ENCODE measurements at regions not wholly inside any gene's neighbourhood (a gene's known extent, or its start where the extent isn't known, plus 50 kb on each side); places are given as distances from the start of the nearest gene placed in this dataset.

GRCh38 chr6:50135968-50136367, 86.2 kb upstream of the DEFB112 start:
- H3K27me3 Mint-ChIP-seq (ENCODE audit: insufficient read depth, unreplicated experiment): no peaks in the 10 kb centered on the region
- BruUV-seq (replicated peaks): no TSS peak
- TF ChIP-seq, protein P1, sequence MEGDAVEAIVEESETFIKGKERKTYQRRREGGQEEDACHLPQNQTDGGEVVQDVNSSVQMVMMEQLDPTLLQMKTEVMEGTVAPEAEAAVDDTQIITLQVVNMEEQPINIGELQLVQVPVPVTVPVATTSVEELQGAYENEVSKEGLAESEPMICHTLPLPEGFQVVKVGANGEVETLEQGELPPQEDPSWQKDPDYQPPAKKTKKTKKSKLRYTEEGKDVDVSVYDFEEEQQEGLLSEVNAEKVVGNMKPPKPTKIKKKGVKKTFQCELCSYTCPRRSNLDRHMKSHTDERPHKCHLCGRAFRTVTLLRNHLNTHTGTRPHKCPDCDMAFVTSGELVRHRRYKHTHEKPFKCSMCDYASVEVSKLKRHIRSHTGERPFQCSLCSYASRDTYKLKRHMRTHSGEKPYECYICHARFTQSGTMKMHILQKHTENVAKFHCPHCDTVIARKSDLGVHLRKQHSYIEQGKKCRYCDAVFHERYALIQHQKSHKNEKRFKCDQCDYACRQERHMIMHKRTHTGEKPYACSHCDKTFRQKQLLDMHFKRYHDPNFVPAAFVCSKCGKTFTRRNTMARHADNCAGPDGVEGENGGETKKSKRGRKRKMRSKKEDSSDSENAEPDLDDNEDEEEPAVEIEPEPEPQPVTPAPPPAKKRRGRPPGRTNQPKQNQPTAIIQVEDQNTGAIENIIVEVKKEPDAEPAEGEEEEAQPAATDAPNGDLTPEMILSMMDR (IDR thresholded peaks at IDR 0.05; ENCODE audit: insufficient read depth in 1 of 2, low read depth in 1 of 2, low read length in 1 of 2, severe bottlenecking in 1 of 2, unreplicated experiment in 1 of 2): no peak
- POLR2A ChIA-PET: no interaction called here
- Histone ChIP-seq H3K27me3 (replicated peaks; ENCODE audit: control insufficient read depth, insufficient read depth, low read length) (no peaks in the 10 kb centered on the region), H3K36me3 (ENCODE audit: control insufficient read depth, insufficient read depth, low read length) (no peaks in the 10 kb centered on the region), H3K4me3 (ENCODE audit: low read depth, low read length) (no peak overlapping the region), H3K9me3 (no peaks in the 10 kb centered on the region), H3K4me1 (no peaks in the 10 kb centered on the region)
- peaks cover 6% of the 10 kb centered on the region for H3K4me1 Mint-ChIP-seq (ENCODE audit: low read depth, unreplicated experiment)
- no peak for DNase-seq
- intact Hi-C loops (cut with micrococcal nuclease; ENCODE audit: unreplicated experiment): no loop called here
- no peaks in the 10 kb centered on the region for H3K9me3 Mint-ChIP-seq (ENCODE audit: unreplicated experiment)
- H3K36me3 Mint-ChIP-seq (ENCODE audit: insufficient read depth, unreplicated experiment): no peaks in the 10 kb centered on the region
- H3K27ac Mint-ChIP-seq (ENCODE audit: unreplicated experiment): no peak overlapping the region
- H3K4me3 Mint-ChIP-seq (ENCODE audit: unreplicated experiment): no peak overlapping the region
- CTCF ChIA-PET: no interaction called here

GRCh38 chr6:50141100-50141499, 91.4 kb upstream of the DEFB112 start:
- Mint-ChIP-seq H3K27ac (ENCODE audit: unreplicated experiment) (no peak overlapping the region), H3K36me3 (ENCODE audit: insufficient read depth, unreplicated experiment) (no peaks in the 10 kb centered on the region), H3K4me3 (ENCODE audit: unreplicated experiment) (no peak overlapping the region), H3K9me3 (ENCODE audit: unreplicated experiment) (no peaks in the 10 kb centered on the region), H3K27me3 (ENCODE audit: insufficient read depth, unreplicated experiment) (no peaks in the 10 kb centered on the region), H3K4me1 (ENCODE audit: low read depth, unreplicated experiment) (no peaks in the 10 kb centered on the region)
- DNase-seq: no peak
- ChIA-PET POLR2A (no interaction called here), CTCF (no interaction called here)
- Histone ChIP-seq H3K4me1 (no peaks in the 10 kb centered on the region), H3K36me3 (ENCODE audit: control insufficient read depth, insufficient read depth, low read length) (no peaks in the 10 kb centered on the region), H3K4me3 (ENCODE audit: low read depth, low read length) (no peak overlapping the region), H3K27me3 (replicated peaks; ENCODE audit: control insufficient read depth, insufficient read depth, low read length) (no peaks in the 10 kb centered on the region), H3K9me3 (no peaks in the 10 kb centered on the region)
- TF ChIP-seq, protein P1 (IDR thresholded peaks at IDR 0.05; ENCODE audit: insufficient read depth in 1 of 2, low read depth in 1 of 2, low read length in 1 of 2, severe bottlenecking in 1 of 2, unreplicated experiment in 1 of 2): no peak
- BruUV-seq (replicated peaks): no TSS peak
- intact Hi-C loops (cut with micrococcal nuclease; ENCODE audit: unreplicated experiment): no loop called here

DNA sequence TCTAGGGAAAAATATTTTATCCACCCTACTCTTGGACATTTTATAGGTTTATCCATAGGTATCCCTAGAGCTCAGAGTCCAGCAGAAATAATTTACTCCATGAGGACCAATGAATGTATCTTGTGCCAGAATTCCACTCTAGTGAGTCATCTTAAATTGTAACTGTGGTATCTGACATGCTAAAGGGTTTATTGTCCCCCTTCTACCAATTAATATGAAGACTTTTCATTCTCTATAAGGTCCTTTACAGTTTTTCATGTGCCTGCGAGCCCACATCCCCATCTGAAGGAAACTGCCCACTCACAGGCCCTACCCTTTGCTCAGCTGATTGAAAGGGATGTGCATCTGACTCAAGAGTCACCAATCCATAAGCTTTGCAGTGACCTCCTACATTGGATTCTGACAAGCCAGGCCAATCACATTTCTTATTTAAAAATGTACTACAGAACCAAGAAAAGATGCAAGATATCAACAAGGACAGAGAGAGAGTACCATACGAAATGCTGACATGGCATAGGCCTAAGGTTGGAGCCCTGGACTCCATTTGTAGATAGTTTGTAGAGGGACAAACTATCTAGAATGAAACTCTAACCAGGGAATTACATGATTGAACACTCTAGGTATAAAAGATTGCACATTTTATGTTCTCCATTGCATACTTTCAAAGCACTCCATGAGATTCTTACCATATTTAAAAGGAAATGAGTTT, 93.4 kb upstream of the DEFB112 start:
- H3K36me3 Mint-ChIP-seq (ENCODE audit: insufficient read depth, unreplicated experiment): no peaks in the 10 kb centered on the region
- H3K27me3 Mint-ChIP-seq (ENCODE audit: insufficient read depth, unreplicated experiment): no peaks in the 10 kb centered on the region
- H3K4me3 ChIP-seq (ENCODE audit: low read depth, low read length): no peak overlapping the region
- ChIA-PET CTCF (no interaction called here), POLR2A (no interaction called here)
- no TSS peak for BruUV-seq (replicated peaks)
- TF ChIP-seq, protein P1 (IDR thresholded peaks at IDR 0.05; ENCODE audit: insufficient read depth in 1 of 2, low read depth in 1 of 2, low read length in 1 of 2, severe bottlenecking in 1 of 2, unreplicated experiment in 1 of 2): no peak
- no peaks in the 10 kb centered on the region for H3K36me3 ChIP-seq (ENCODE audit: control insufficient read depth, insufficient read depth, low read length)
- intact Hi-C loops (cut with micrococcal nuclease; ENCODE audit: unreplicated experiment): no loop called here
- H3K4me1 ChIP-seq: no peaks in the 10 kb centered on the region
- no peaks in the 10 kb centered on the region for H3K9me3 Mint-ChIP-seq (ENCODE audit: unreplicated experiment)
- no peak overlapping the region for H3K27ac Mint-ChIP-seq (ENCODE audit: unreplicated experiment)
- no peak overlapping the region for H3K4me3 Mint-ChIP-seq (ENCODE audit: unreplicated experiment)
- H3K4me1 Mint-ChIP-seq (ENCODE audit: low read depth, unreplicated experiment): no peaks in the 10 kb centered on the region
- no peaks in the 10 kb centered on the region for H3K27me3 ChIP-seq (replicated peaks; ENCODE audit: control insufficient read depth, insufficient read depth, low read length)
- DNase-seq: no peak
- H3K9me3 ChIP-seq: no peaks in the 10 kb centered on the region
